Activated naive CD4-positive, alpha-beta T cell treated with anti-CD3 and anti-CD28 coated beads, Interleukin-2, amount 50 U/mL, for 24 hours (primary cell): ENCODE measurements at regions not wholly inside any gene's neighbourhood (a gene's known extent, or its start where the extent isn't known, plus 50 kb on each side); places are given as distances from the start of the nearest gene placed in this dataset.

Source experiments
- H3K27ac Mint-ChIP-seq: one replicate; pipeline ENCODE4 v1.8.0; 2021; ENCODE audit warnings: mild to moderate bottlenecking, mixed read lengths
- H3K27me3 Mint-ChIP-seq: one replicate; pipeline ENCODE4 v1.8.0; 2021; ENCODE audit warnings: mixed read lengths
- H3K36me3 Mint-ChIP-seq: one replicate; pipeline ENCODE4 v1.8.0; 2021; ENCODE audit warnings: mixed read lengths
- H3K4me1 Mint-ChIP-seq: one replicate; pipeline ENCODE4 v1.8.0; 2021; ENCODE audit warnings: mixed read lengths
- H3K4me3 Mint-ChIP-seq: one replicate; pipeline ENCODE4 v1.8.0; 2021; ENCODE audit warnings: mild to moderate bottlenecking, mixed read lengths
- H3K9me3 Mint-ChIP-seq: one replicate; pipeline ENCODE4 v1.8.0; 2021; ENCODE audit warnings: mixed read lengths

DNA sequence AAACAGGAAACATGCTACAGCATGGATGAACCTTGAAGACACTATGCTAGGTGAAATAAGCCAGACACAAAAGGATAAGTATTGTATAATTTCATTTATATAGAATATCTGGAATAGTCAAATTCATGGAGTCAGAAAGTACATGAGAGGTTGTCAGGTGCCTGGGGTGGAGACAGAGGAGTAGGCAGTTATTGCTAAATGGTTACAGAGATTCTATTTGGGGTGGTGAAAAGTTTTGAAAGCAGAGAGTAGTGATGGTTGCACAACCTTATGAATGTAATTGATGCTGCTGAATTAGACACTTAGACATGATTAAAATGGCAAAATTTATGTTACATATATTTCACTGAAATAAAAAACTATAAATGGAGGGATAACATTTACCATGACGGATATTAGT lies 197.4 kb downstream of the VAPA start:
- H3K27me3 Mint-ChIP-seq: peaks cover 5% of the 10 kb centered on the region
- H3K9me3 Mint-ChIP-seq: no peaks in the 10 kb centered on the region
- H3K4me1 Mint-ChIP-seq: no peaks in the 10 kb centered on the region
- H3K4me3 Mint-ChIP-seq: no peak overlapping the region
- no peaks in the 10 kb centered on the region for H3K36me3 Mint-ChIP-seq
- no peak overlapping the region for H3K27ac Mint-ChIP-seq

DNA sequence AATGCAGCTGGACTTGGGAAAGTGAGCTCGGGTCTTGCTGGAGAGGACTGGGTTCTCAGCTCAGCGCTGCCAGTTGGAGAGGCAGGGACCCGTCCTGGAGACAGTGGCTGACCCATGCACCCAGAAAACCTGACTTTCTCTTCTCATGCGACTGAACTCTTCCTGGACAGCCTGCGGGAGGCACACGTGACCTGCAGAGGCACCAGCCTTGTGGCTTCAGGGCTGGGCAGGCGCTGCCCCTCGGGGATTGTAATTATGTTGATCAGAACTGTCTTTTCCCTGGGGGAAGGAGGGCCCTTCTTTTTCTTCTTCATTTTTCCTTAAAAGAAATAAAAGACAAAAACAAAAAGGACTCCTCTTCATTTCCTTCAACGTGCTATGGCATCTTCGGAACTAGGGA lies 198.1 kb downstream of the VAPA start:
- Mint-ChIP-seq H3K27ac (no peak overlapping the region), H3K9me3 (no peaks in the 10 kb centered on the region), H3K4me3 (no peak overlapping the region), H3K27me3 (peaks cover 5% of the 10 kb centered on the region), H3K36me3 (no peaks in the 10 kb centered on the region), H3K4me1 (no peaks in the 10 kb centered on the region)

DNA sequence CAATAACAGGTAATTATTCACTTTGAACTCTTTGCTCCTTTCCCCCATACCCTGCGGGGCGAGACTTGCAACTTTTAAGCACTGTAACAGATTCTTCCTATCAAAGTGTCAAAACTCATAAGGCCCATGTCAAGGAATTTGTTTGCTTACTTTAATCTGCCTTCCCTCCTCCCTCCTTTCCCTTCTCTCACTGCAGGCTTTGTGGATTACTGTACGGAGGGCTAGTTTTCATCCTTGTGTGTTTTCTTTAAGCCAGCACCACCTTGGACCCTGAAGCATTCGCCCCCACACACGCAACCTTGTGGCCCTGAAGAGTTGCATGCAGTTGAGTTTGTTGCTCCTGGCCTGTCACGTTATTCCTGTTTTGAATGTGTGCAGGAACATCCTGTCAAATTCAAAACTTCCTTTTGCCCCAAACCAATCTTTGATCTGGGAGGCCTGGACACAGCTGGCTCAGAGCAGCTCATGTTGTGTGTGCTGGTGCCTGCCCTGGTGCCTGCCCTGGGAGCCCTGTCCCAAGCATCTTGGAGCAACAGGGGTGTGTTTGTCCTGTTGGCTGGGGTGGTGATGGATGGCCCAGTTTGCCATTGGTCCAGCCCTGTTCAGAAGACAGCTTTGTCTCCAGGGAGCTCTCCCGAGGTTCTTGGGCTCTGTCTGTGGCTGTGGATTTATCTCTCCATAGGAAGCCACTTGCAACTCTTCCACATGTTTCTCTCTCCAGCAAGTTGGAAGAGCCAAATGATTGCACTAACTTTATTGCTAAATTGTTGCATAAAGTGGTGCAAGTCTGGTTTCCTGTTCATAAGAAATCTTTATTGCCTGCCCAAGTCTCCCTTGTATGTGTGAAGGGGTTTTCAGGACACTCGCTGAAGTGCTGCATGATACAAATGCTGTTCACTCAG lies 199.6 kb downstream of the VAPA start:
- H3K27me3 Mint-ChIP-seq: peaks cover 6% of the 10 kb centered on the region
- no peaks in the 10 kb centered on the region for H3K36me3 Mint-ChIP-seq
- H3K4me3 Mint-ChIP-seq: no peak overlapping the region
- H3K4me1 Mint-ChIP-seq: no peaks in the 10 kb centered on the region
- H3K27ac Mint-ChIP-seq: no peak overlapping the region
- peaks cover 2% of the 10 kb centered on the region for H3K9me3 Mint-ChIP-seq

DNA sequence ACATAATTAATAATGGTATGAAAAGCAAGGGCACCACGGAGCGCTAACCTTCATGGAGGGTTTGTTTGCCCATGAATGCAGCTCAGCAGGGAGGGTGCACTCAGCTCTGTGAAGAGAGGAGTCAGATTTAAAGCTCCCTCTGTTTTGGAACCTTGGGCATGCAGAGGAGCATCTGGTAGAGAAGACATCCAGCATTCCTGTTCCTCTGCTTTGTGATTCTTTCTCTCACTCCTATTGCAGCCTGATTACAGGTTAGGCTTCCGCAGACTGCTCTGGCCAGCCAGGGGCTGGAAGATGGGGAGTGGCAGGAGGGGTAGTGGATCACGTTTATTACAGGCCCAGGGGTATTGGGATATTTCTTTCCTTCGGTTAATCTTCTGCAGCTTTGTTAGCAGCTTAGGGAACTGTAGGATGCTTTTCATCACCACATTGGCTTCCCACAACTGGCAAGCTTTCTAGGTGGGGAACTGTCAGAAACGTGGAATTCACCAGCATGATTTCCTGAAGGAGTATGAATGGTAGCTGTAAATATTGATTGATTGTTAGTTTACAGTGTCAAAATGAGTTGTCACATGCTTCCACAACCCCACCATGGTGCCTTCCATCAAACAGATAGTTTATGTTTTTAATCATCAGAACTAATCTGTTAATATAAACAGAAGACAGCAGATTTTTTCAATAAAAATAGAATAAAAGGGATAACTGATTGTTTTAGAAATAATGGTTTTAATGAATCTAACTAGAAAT lies 201.1 kb downstream of the VAPA start:
- peaks cover 4% of the 10 kb centered on the region for H3K27me3 Mint-ChIP-seq
- H3K27ac Mint-ChIP-seq: no peak overlapping the region
- H3K4me1 Mint-ChIP-seq: no peaks in the 10 kb centered on the region
- no peaks in the 10 kb centered on the region for H3K36me3 Mint-ChIP-seq
- H3K4me3 Mint-ChIP-seq: no peak overlapping the region
- H3K9me3 Mint-ChIP-seq: peaks cover 4% of the 10 kb centered on the region

DNA sequence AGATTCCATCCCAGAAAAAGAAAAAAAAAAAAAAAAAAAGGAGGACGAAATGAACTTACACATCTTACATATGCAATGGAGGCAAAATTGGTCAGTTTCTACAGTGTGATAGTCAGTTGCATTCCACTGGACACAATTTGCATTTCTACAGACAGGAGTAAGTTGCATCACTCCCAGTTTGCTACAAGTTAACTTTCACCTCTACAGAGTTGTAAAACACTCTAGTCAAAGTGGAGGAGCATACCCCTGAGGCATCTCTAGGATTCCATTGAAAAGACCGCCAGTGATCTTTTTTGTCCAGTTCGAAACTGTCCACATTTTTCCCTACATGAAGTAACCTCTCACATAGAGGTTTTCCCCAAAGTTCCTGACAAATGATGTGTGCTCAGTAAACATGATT lies 202.8 kb downstream of the VAPA start:
- H3K9me3 Mint-ChIP-seq: peaks cover 4% of the 10 kb centered on the region
- H3K4me3 Mint-ChIP-seq: no peak overlapping the region
- no peaks in the 10 kb centered on the region for H3K4me1 Mint-ChIP-seq
- peaks cover 4% of the 10 kb centered on the region for H3K27me3 Mint-ChIP-seq
- H3K36me3 Mint-ChIP-seq: no peaks in the 10 kb centered on the region
- H3K27ac Mint-ChIP-seq: no peak overlapping the region

DNA sequence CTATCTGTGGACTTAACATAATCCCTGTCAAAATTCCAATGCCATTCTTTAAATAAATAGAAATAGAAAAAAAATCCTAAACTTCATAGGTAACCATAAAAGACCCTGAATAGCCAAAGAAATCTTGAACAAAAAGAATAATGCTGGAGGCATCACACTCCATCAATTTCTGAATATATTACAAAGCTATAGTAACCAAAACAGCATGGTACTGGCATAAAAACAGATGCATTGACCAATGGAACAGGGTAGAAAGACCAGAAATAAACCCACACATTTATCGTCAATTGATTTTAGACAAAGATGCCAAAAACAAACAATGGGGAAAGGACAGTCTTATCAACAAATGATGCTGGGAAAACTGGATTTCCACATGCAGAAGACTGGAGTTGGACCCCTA lies 205.7 kb downstream of the VAPA start:
- H3K4me1 Mint-ChIP-seq: no peaks in the 10 kb centered on the region
- peaks cover 4% of the 10 kb centered on the region for H3K9me3 Mint-ChIP-seq
- H3K27ac Mint-ChIP-seq: no peak overlapping the region
- peaks cover 1% of the 10 kb centered on the region for H3K27me3 Mint-ChIP-seq
- H3K4me3 Mint-ChIP-seq: no peak overlapping the region
- H3K36me3 Mint-ChIP-seq: no peaks in the 10 kb centered on the region

DNA sequence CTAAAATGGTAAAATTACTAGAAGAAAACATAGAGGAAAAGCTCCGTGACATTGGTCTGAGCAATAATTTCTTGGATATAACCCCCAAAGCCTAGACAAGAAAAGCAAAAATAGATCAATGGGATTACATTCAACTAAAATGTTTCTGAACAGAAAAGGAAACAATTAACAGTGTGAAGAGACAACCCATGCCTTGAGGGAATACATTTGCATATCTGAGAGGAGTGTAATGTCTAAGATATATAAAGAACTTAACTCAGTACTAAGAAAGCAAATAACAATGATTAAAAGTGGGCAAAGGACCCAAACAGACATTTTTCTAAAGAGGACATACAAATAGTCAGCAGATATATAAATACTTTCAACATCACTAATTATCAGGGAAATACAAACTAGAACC lies 206.2 kb downstream of the VAPA start:
- Mint-ChIP-seq H3K27me3 (peaks cover 1% of the 10 kb centered on the region), H3K36me3 (no peaks in the 10 kb centered on the region), H3K4me1 (no peaks in the 10 kb centered on the region)

DNA sequence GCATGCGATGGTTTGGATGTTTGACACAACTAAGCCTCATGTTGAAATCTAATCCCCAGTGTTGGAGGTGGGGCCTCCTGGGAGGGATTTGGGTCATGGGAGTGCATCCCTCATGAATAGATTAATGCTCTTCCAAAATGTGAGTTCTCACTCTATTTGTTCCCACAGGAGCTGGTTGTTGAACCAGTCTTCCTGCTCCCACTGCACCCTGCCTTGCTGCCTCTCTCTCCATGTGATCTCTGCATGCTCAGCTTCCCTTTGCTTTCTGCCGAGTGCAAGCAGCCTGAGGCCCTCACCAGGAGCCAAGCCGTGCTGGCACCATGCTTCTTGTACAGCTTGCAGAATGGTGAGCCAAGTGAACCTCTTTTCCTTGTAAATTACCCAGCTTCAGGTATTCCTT lies 206.8 kb downstream of the VAPA start:
- H3K4me1 Mint-ChIP-seq: no peaks in the 10 kb centered on the region
- H3K27ac Mint-ChIP-seq: no peak overlapping the region
- no peak overlapping the region for H3K4me3 Mint-ChIP-seq
- no peaks in the 10 kb centered on the region for H3K36me3 Mint-ChIP-seq
- H3K27me3 Mint-ChIP-seq: peaks cover 1% of the 10 kb centered on the region
- peaks cover 4% of the 10 kb centered on the region for H3K9me3 Mint-ChIP-seq

More for the DNA sequence above, 206.2 kb downstream of the VAPA start:
- no peak overlapping the region for H3K27ac Mint-ChIP-seq
- peaks cover 4% of the 10 kb centered on the region for H3K9me3 Mint-ChIP-seq
- no peak overlapping the region for H3K4me3 Mint-ChIP-seq

DNA sequence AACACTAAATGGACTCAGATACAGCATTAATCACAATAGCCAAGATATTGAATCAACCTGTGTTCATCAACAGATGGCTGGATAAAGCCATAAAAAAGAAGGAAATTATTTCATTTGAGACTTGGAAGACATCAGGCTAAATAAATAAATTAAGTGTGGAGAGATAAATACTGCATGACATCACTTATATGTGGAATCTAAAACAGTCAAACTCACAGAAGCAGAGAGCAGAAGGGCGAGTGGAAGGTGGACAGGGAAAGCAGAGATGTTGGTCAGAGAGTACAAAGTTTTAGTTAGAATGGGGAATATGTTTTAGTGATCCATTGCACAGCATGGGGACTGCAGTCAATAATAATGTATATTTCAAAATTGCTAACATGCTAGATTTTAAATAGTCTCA lies 207.2 kb downstream of the VAPA start:
- Mint-ChIP-seq H3K36me3 (no peaks in the 10 kb centered on the region), H3K4me3 (no peak overlapping the region), H3K27ac (no peak overlapping the region), H3K4me1 (no peaks in the 10 kb centered on the region), H3K27me3 (peaks cover 1% of the 10 kb centered on the region), H3K9me3 (peaks cover 4% of the 10 kb centered on the region)

DNA sequence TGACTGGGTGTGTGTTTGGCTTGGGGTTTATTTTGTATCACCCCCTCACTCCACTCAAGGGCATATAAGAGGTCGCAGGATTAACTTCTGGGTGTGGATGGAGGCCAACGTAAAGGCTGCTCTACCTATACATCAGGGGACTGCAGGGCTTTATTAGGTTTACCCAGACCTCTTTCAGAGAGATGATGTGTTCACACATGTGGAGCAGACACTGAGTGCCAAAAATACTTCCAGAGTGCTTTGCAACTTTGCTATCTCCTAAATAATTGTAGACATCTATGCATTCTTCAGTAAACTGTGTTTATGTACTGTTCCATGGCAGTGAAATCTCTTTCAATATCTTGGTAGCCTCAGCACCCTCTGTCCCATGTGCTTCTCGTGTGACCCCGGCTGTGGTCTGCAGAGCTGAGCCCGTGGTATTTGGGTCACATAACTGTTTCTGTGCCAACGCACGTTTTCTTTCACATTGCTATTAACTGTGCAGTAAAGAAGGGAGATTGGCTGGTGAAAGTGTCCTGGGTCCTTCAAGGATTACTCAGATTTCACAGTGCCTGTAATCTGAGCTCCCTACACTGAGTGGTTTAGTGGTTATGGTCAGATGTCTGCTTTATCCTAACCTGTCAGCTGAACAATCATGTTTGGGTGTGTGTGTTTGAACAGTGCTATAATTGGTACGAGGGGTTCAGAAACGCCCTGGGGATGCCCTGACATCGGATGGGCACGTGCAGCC lies 208.1 kb downstream of the VAPA start:
- Mint-ChIP-seq H3K4me3 (no peak overlapping the region), H3K27me3 (peaks cover 1% of the 10 kb centered on the region), H3K9me3 (peaks cover 4% of the 10 kb centered on the region), H3K4me1 (no peaks in the 10 kb centered on the region), H3K27ac (no peak overlapping the region), H3K36me3 (no peaks in the 10 kb centered on the region)

DNA sequence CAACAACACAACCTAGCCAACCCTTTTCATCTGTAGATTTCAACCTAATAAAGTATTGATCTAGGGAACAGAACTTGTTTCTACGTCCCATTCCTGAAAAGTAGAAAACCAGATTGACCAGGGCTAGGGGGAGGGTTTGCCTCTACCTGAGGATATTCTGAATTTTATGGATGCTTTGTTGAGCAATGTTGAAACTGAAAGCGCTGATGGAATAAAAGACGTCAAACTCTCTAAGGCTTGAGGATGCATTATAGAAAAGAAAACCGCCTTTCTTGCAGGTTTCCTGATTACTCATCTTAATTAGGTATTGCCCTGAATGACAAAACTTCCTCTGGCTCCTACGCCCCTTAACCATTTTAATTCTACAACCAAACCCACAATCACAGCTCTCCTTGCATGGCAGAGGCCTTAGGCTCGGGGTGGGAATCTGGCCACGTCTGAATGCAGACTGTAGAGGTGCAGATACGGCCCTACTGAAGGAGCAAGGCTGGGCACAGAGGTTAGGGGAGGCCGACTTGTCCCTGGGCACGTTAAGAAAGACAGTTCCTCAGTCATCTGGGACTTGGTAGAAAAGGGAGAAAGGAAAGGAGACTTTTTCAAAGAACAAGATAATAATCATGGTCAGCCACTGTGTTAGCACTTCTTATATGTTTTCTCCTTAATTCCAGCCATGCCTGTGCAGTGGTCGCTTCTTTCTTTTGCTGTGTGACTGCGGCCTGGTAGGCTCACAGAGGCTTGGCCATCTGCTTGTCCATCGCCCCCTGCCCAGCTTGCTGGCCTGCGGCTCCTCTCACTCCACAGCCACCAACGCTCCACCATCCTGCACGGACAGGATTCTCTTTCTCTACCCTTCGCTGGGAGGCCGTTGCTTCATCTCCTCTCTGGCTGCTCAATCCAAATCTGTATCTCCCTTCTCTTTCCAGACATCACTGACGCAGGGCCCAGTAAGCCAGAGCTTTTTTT lies 209.5 kb downstream of the VAPA start:
- Mint-ChIP-seq H3K36me3 (no peaks in the 10 kb centered on the region), H3K4me3 (no peak overlapping the region), H3K27ac (no peak overlapping the region), H3K9me3 (peaks cover 3% of the 10 kb centered on the region), H3K4me1 (no peaks in the 10 kb centered on the region), H3K27me3 (peaks cover 8% of the 10 kb centered on the region)

DNA sequence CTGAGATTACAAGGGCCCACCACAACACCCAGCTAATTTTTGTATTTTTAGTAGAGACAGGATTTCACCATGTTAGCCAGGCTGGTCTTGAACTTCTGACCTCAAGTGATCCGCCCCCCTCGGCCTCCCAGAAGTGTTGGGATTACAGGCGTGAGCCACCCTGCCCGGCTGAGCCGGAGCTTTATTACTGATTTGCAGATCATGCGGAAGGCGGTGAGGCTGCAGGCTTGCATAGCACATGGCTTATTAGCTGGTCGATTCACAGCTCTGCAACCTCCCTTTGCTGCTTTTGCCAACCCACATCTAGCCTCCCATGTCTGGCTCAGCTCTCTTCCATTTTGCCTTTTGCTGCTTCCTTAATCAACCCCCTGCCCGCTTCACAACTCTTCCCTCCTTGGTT lies 210.3 kb downstream of the VAPA start:
- no peak overlapping the region for H3K27ac Mint-ChIP-seq

DNA sequence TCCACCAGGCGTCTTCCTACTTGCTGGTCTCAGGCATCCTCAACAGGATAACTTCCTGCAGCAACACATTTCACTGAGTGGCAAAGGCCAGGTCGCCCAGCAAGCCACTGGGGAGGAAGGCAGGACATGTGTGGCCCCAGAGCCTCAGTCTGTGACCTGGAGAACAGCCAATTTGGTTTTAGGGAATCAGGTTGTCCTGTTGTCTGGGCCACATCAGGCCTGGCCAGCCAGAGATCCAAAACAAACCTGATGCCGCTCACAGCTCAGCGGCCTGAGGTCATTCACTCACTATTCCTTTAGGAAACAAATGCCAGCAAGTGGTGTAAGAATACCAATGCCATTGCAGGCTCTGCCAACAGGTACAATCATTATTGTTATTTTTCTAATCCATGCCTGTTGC lies 210.7 kb downstream of the VAPA start:
- no peak overlapping the region for H3K4me3 Mint-ChIP-seq
- peaks cover 8% of the 10 kb centered on the region for H3K27me3 Mint-ChIP-seq
- H3K9me3 Mint-ChIP-seq: no peaks in the 10 kb centered on the region
- no peak overlapping the region for H3K27ac Mint-ChIP-seq
- H3K36me3 Mint-ChIP-seq: no peaks in the 10 kb centered on the region
- H3K4me1 Mint-ChIP-seq: no peaks in the 10 kb centered on the region

More for the DNA sequence above, 210.3 kb downstream of the VAPA start:
- Mint-ChIP-seq H3K4me1 (no peaks in the 10 kb centered on the region), H3K36me3 (no peaks in the 10 kb centered on the region), H3K27me3 (peaks cover 8% of the 10 kb centered on the region), H3K4me3 (no peak overlapping the region), H3K9me3 (no peaks in the 10 kb centered on the region)

DNA sequence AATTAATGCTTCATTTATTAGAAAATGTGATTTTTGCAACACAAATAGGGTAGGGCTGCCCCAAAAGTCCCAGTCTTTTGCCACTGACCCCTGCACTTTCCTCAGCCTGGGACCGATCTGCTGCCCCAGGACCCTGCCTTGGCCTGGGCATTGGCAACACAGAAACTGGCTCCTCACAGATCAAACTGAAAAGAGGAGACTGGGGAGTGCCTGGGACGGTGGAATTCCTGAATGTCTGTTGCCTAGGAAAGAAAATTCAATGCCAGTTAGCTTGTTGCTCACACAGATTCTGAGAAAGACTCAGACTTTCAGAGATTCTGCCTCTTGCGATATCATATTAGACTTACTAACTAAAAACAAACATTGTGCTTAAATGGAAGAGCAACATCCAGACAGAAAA lies 211.2 kb downstream of the VAPA start:
- no peaks in the 10 kb centered on the region for H3K4me1 Mint-ChIP-seq
- H3K36me3 Mint-ChIP-seq: no peaks in the 10 kb centered on the region
- H3K27me3 Mint-ChIP-seq: peaks cover 8% of the 10 kb centered on the region
- no peak overlapping the region for H3K4me3 Mint-ChIP-seq
- no peak overlapping the region for H3K27ac Mint-ChIP-seq
- no peaks in the 10 kb centered on the region for H3K9me3 Mint-ChIP-seq

DNA sequence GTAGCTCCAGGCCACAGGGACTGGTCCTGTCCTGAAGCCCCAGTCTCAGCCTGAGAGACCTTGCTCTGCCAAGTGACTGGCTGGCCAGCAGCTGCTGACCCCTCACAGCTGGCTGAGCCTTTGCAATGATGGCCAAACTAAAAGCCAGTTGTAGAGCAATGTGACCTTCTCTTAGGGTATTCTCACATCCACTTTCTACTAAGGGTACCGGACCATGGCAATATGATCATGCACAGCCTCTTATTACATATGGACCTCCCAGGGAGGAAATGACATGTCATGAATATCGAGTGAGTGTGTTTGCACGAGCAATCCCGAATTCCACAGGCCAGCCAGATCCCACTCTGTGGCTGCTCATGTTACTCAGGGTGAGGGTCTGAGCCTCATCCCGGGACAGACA lies 213.9 kb downstream of the VAPA start:
- Mint-ChIP-seq H3K27ac (no peak overlapping the region), H3K36me3 (no peaks in the 10 kb centered on the region), H3K9me3 (no peaks in the 10 kb centered on the region), H3K4me3 (no peak overlapping the region), H3K4me1 (no peaks in the 10 kb centered on the region), H3K27me3 (peaks cover 20% of the 10 kb centered on the region)
